ENCODE measurements at regions not wholly inside any gene's neighbourhood (a gene's known extent, or its start where the extent isn't known, plus 50 kb on each side); places are given as distances from the start of the nearest gene placed in this dataset.

GRCh38 chr3:65233561-65233960 is 545.8 kb upstream of the ADAMTS9 start:
- FAIRE-seq: no peak
- no peak for TF ChIP-seq CTCF (IDR thresholded peaks at IDR 0.05; ENCODE audit: insufficient read depth, missing control alignments)

GRCh38 chr3:65231544-65231943 is 543.7 kb upstream of the ADAMTS9 start:
- FAIRE-seq (no peak), DNase-seq (ENCODE audit: insufficient read length, low spot score) (no peak)
- no peak for TF ChIP-seq CTCF (IDR thresholded peaks at IDR 0.05; ENCODE audit: insufficient read depth, missing control alignments)

More at GRCh38 chr3:65233561-65233960, 545.8 kb upstream of the ADAMTS9 start:
- no peak for DNase-seq (ENCODE audit: insufficient read length, low spot score)

GRCh38 chr3:65230261-65231139 is 542.7 kb upstream of the ADAMTS9 start:
- no peak for FAIRE-seq
- no peak for TF ChIP-seq CTCF (IDR thresholded peaks at IDR 0.05; ENCODE audit: insufficient read depth, missing control alignments)
- no peak for DNase-seq (ENCODE audit: insufficient read length, low spot score)

GRCh38 chr3:65226287-65226686 is 538.5 kb upstream of the ADAMTS9 start:
- FAIRE-seq (no peak), DNase-seq (ENCODE audit: insufficient read length, low spot score) (no peak)
- TF ChIP-seq CTCF (IDR thresholded peaks at IDR 0.05; ENCODE audit: insufficient read depth, missing control alignments): no peak

- FAIRE-seq (no peak), DNase-seq (ENCODE audit: insufficient read length, low spot score) (no peak)
- TF ChIP-seq CTCF (IDR thresholded peaks at IDR 0.05; ENCODE audit: insufficient read depth, missing control alignments): no peak
Measured at GRCh38 chr3:65210026-65210814, 522.4 kb upstream of the ADAMTS9 start.

GRCh38 chr3:65202395-65202794 is 514.6 kb upstream of the ADAMTS9 start:
- no peak for FAIRE-seq
- DNase-seq (ENCODE audit: insufficient read length, low spot score): no peak
- no peak for TF ChIP-seq CTCF (IDR thresholded peaks at IDR 0.05; ENCODE audit: insufficient read depth, missing control alignments)

All from D721Med (cell line).